22Rv1 (cell line): ENCODE measurements at regions not wholly inside any gene's neighbourhood (a gene's known extent, or its start where the extent isn't known, plus 50 kb on each side); places are given as distances from the start of the nearest gene placed in this dataset.

Experiments used
- ZFX ChIP-seq: fragments of 450-650 bp; IDR thresholded peaks from 2 replicates; pipeline ENCODE4 v1.6.1; 2017; ENCODE audit warnings: antibody characterized with exemption, borderline replicate concordance
- TF ChIP-seq, protein P1 (sequence below): fragments of 450-650 bp; IDR thresholded peaks from 2 replicates; pipeline ENCODE4 v1.5.1; 2017; ENCODE audit warnings: mild to moderate bottlenecking

- TF ChIP-seq, protein P1, sequence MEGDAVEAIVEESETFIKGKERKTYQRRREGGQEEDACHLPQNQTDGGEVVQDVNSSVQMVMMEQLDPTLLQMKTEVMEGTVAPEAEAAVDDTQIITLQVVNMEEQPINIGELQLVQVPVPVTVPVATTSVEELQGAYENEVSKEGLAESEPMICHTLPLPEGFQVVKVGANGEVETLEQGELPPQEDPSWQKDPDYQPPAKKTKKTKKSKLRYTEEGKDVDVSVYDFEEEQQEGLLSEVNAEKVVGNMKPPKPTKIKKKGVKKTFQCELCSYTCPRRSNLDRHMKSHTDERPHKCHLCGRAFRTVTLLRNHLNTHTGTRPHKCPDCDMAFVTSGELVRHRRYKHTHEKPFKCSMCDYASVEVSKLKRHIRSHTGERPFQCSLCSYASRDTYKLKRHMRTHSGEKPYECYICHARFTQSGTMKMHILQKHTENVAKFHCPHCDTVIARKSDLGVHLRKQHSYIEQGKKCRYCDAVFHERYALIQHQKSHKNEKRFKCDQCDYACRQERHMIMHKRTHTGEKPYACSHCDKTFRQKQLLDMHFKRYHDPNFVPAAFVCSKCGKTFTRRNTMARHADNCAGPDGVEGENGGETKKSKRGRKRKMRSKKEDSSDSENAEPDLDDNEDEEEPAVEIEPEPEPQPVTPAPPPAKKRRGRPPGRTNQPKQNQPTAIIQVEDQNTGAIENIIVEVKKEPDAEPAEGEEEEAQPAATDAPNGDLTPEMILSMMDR, result no peak
- no peak for TF ChIP-seq ZFX
Observed at GRCh38 chr2:64750817-64751285, 97.1 kb upstream of the SERTAD2 start.
